ENCODE measurements at regions not wholly inside any gene's neighbourhood (a gene's known extent, or its start where the extent isn't known, plus 50 kb on each side); places are given as distances from the start of the nearest gene placed in this dataset.

DNA sequence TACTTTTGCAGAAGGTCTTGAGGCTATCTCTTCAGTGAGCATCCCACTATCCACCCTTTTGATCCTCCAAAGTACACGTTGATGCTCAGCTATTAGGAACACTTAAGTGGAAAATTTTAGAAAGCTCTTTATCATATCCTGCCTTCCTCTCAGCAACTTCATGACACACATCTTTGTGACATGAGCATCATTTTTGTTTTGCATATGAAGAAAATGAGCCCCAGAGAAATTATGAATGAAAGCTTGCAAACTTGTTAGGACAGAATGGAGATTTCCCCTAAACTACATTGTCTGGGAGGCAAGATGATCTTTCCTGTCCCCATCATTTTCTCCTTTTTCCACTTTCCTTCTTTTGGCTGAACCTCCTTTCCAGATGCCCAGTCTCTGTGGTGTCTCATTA is 239.4 kb upstream of the PIK3R1 start:
- TF ChIP-seq, protein P1, sequence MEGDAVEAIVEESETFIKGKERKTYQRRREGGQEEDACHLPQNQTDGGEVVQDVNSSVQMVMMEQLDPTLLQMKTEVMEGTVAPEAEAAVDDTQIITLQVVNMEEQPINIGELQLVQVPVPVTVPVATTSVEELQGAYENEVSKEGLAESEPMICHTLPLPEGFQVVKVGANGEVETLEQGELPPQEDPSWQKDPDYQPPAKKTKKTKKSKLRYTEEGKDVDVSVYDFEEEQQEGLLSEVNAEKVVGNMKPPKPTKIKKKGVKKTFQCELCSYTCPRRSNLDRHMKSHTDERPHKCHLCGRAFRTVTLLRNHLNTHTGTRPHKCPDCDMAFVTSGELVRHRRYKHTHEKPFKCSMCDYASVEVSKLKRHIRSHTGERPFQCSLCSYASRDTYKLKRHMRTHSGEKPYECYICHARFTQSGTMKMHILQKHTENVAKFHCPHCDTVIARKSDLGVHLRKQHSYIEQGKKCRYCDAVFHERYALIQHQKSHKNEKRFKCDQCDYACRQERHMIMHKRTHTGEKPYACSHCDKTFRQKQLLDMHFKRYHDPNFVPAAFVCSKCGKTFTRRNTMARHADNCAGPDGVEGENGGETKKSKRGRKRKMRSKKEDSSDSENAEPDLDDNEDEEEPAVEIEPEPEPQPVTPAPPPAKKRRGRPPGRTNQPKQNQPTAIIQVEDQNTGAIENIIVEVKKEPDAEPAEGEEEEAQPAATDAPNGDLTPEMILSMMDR (IDR thresholded peaks at IDR 0.05; ENCODE audit: poor library complexity), result no peak
- no peak for TF ChIP-seq EZH2phosphoT487 (IDR thresholded peaks at IDR 0.05; ENCODE audit: low read depth, severe bottlenecking, unreplicated experiment)

Measured in hepatocyte (in vitro differentiated cells).